Karpas-422 (cell line): ENCODE measurements at regions not wholly inside any gene's neighbourhood (a gene's known extent, or its start where the extent isn't known, plus 50 kb on each side); places are given as distances from the start of the nearest gene placed in this dataset.

Experiments used
- DNase-seq: peaks from one replicate; pipeline ENCODE4 v3.0.0-alpha.2; 2015
- H2AFZ ChIP-seq: fragments of 200-600 bp; sonication (generic); 2 replicates; pipeline ENCODE4 v1.6.1; 2014; ENCODE audit warnings: antibody characterized with exemption, low read length, mixed read lengths
- H3K27ac ChIP-seq: fragments of 200-600 bp; sonication (generic); 2 replicates; pipeline ENCODE4 v1.5.1; 2014; ENCODE audit warnings: mild to moderate bottlenecking, low read length, moderate library complexity
- H3K27me3 ChIP-seq: fragments of 200-600 bp; sonication (generic); 2 replicates; pipeline ENCODE4 v1.6.1; 2014; ENCODE audit warnings: low read length, mixed read lengths
- H3K36me3 ChIP-seq: fragments of 200-600 bp; sonication (generic); 2 replicates; pipeline ENCODE4 v1.6.1; 2014; ENCODE audit warnings: low read length, mixed read lengths; ENCODE audit not compliant: insufficient read depth
- H3K4me1 ChIP-seq: fragments of 200-600 bp; sonication (generic); 2 replicates; pipeline ENCODE4 v1.6.1; 2014; ENCODE audit warnings: mild to moderate bottlenecking, low read length, mixed read lengths
- H3K4me2 ChIP-seq: fragments of 200-600 bp; sonication (generic); 2 replicates; pipeline ENCODE4 v1.6.1; 2014; ENCODE audit warnings: low read length, low read depth, mild to moderate bottlenecking; ENCODE audit not compliant: poor library complexity, severe bottlenecking
- H3K4me3 ChIP-seq: fragments of 200-600 bp; sonication (generic); 2 replicates; pipeline ENCODE4 v1.5.1; 2014; ENCODE audit warnings: mild to moderate bottlenecking, antibody characterized with exemption, low read length, mixed read lengths
- H3K79me2 ChIP-seq: fragments of 200-600 bp; sonication (generic); 2 replicates; pipeline ENCODE4 v1.6.1; 2014; ENCODE audit warnings: mild to moderate bottlenecking, low read length, mixed read lengths
- H3K9ac ChIP-seq: fragments of 200-600 bp; sonication (generic); 2 replicates; pipeline ENCODE4 v1.6.0; 2014; ENCODE audit warnings: low read length
- H3K9me2 ChIP-seq: fragments of 200-600 bp; sonication (generic), shearing (Covaris generic); replicated peaks from 2 replicates; pipeline ENCODE4 v1.6.0; 2014; ENCODE audit warnings: mild to moderate bottlenecking, low read length, moderate library complexity; ENCODE audit not compliant: insufficient read depth
- H3K9me3 ChIP-seq: fragments of 300-700, 200-600 bp; sonication (generic); 2 replicates; pipeline ENCODE4 v1.6.1; 2014; ENCODE audit warnings: low read length, mixed read lengths
- H4K20me1 ChIP-seq: fragments of 200-600 bp; sonication (generic); 2 replicates; pipeline ENCODE4 v1.6.1; 2014; ENCODE audit warnings: mild to moderate bottlenecking, antibody characterized with exemption, low read length, low read depth; ENCODE audit not compliant: insufficient read depth

DNA sequence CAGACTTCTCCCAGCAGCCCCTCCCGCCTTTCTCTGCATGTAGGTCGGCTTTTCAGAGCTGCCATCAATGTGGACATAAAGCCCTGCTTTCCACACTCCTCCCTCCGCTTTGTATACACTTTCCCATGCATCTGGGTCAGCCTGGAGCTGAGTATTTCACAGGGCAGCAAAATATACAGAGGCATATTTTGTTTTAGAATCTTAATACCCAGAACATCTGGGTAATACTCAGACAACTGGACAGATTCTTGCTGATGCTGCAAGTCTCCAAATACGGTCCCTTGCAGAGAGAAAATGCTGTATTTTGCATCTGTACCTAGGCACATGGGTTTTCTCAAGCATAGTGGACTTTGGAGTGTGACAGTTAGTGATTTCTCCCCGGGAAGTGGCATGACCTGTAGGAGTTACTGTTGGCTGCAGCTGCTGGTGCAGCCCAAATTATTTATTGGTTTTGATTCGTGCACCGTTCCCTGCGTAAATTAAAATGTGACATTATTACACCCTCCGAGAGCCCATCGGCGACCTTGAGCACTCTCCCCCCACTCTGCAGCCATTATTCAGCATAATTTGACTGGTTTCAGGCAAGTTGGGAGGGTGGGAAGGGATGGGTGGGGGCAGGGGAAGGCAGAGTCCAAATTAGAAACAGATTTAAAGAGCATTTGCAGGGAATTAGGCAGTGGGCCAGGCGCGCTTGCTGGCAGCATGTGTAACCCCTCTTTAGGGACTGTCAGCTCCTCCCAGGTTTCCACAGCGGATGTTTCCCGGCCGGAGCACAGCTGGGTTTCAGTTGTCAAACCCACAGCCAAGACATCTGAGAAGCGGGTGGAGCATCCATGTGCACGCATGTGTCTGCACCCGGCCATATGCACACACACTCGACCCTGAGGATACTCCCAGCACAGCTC lies 100.8 kb downstream of the CPN2 start:
- no peak for DNase-seq
- H3K27ac ChIP-seq, result no peak overlapping the region
- no peak overlapping the region for H3K4me2 ChIP-seq
- no peaks in the 10 kb centered on the region for H3K36me3 ChIP-seq
- H3K79me2 ChIP-seq, result no peaks in the 10 kb centered on the region
- no peak overlapping the region for H3K4me3 ChIP-seq
- H3K4me1 ChIP-seq, result peaks cover 8% of the 10 kb centered on the region
- H3K27me3 ChIP-seq, result no peaks in the 10 kb centered on the region
- H2AFZ ChIP-seq, result no peak overlapping the region
- H3K9me2 ChIP-seq, result no peaks in the 10 kb centered on the region
- H3K9me3 ChIP-seq, result no peaks in the 10 kb centered on the region
- no peaks in the 10 kb centered on the region for H4K20me1 ChIP-seq
- no peak overlapping the region for H3K9ac ChIP-seq

DNA sequence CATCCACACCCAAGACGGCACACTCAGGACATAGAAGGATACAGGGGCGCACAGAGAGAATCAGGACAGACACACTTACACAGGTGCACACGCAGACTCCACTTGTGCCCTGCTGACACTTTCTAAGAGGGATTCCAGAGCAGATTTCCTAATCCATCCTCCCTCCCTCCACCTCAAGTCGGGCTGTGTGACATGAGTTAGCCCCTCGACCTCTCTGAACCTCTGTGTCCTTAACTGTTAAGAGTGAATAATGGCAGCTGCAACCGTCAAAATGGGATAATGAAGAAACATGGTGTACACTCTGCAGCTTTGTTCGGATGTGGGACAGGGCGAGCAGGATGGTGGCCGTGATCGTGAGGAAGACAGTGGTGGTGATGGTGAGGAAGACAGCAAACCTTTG lies 100.1 kb downstream of the CPN2 start:
- no peak overlapping the region for H3K4me2 ChIP-seq
- H3K27me3 ChIP-seq, result no peaks in the 10 kb centered on the region
- no peaks in the 10 kb centered on the region for H4K20me1 ChIP-seq
- H3K36me3 ChIP-seq, result no peaks in the 10 kb centered on the region
- H2AFZ ChIP-seq, result no peak overlapping the region
- H3K4me3 ChIP-seq, result no peak overlapping the region
- DNase-seq, result no peak
- H3K79me2 ChIP-seq, result no peaks in the 10 kb centered on the region
- no peak overlapping the region for H3K9ac ChIP-seq
- H3K9me2 ChIP-seq, result no peaks in the 10 kb centered on the region
- H3K27ac ChIP-seq, result no peak overlapping the region
- H3K4me1 ChIP-seq, result peaks cover 8% of the 10 kb centered on the region
- H3K9me3 ChIP-seq, result no peaks in the 10 kb centered on the region

DNA sequence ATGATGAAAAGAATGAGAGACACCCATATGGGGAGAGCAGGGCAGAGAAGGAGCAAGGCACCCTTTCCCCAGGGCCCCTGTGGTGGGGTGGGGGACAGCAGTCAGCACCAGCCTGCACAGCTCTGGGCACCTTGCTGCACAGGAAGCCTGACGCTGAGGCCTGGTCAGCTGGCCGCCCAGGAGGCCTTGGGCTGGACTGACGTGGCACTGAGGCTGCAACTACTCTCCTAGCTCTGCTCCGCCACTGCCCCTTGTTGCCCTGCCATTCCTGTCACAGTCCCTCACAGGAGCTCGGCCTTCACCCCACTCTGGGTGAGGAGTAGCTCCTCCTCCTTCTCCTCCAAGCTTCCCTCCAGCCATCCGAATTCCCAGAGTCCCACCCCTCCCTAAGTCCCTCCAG lies 99.7 kb downstream of the CPN2 start:
- DNase-seq, result no peak

DNA sequence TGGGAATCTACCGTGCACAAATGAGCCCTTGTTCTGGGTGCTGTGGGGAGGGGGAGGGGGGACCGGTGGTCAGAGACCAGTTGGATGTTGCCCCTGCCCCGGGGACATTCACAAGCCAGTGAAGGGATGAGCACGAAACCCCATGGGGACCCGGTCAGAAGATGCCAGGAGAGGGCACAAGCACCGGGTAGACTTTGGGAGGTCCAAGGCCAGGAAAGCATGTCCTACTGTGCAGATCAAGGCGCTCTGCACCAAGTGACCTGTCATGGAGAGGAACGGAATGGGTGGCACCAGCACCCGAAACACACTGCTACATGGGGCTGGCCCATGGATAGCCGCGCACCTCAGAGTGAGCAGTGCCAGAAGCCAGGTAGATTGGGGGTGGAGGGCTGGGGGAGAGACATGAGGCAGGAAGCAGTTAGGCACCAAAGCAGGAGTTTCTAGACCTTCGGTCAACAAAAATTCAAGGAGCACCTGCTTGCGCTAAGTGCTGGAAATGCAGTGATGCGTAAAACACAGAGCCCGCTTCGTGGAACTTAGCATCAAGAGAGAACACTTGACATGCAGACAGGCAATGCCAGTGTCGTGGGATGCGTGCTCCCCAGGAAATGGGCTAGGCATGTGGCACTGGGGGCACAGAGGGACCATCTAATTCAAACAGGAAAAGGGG lies 99.1 kb downstream of the CPN2 start:
- no peaks in the 10 kb centered on the region for H4K20me1 ChIP-seq
- H3K9me3 ChIP-seq, result no peaks in the 10 kb centered on the region
- no peak overlapping the region for H3K4me2 ChIP-seq
- no peak overlapping the region for H3K27ac ChIP-seq
- no peaks in the 10 kb centered on the region for H3K27me3 ChIP-seq
- no peaks in the 10 kb centered on the region for H3K79me2 ChIP-seq
- H3K4me3 ChIP-seq, result no peak overlapping the region
- no peak for DNase-seq
- no peak overlapping the region for H2AFZ ChIP-seq
- H3K9me2 ChIP-seq, result no peaks in the 10 kb centered on the region
- H3K36me3 ChIP-seq, result no peaks in the 10 kb centered on the region
- no peak overlapping the region for H3K9ac ChIP-seq
- H3K4me1 ChIP-seq, result peaks cover 8% of the 10 kb centered on the region

More for the DNA sequence above, 99.7 kb downstream of the CPN2 start:
- Histone ChIP-seq H3K4me1 (peaks cover 8% of the 10 kb centered on the region), H3K9ac (no peak overlapping the region), H3K27ac (no peak overlapping the region), H2AFZ (no peak overlapping the region), H3K4me3 (no peak overlapping the region), H3K9me3 (no peaks in the 10 kb centered on the region), H3K4me2 (no peak overlapping the region), H3K36me3 (no peaks in the 10 kb centered on the region), H4K20me1 (no peaks in the 10 kb centered on the region), H3K9me2 (no peaks in the 10 kb centered on the region), H3K27me3 (no peaks in the 10 kb centered on the region), H3K79me2 (no peaks in the 10 kb centered on the region)

DNA sequence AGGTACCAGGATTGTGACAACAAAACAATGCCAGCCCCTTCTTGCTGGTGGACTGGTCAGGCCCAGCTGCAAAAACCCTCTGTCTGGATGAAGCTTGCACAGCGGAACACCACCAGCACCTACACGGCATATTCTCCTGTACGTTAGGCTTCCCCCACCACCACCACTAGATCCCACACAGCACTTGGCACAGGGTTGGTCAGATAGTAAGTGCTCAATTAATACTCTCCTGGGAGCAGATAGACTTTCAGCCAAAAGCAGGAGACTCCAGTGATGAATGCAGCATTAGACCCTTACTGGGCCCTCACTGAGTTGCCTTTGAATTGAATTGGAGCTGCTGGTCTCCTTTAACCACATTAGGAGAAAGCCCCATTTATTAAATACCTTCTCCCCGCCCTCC lies 97.9 kb downstream of the CPN2 start:
- Histone ChIP-seq H3K4me1 (peaks cover under 1% of the 10 kb centered on the region), H3K4me3 (no peak overlapping the region), H3K27me3 (no peaks in the 10 kb centered on the region; the same call in 1 of the 2 replicates), H4K20me1 (no peaks in the 10 kb centered on the region), H3K27ac (no peak overlapping the region), H3K4me2 (no peak overlapping the region), H2AFZ (no peak overlapping the region), H3K9ac (no peak overlapping the region), H3K9me2 (no peaks in the 10 kb centered on the region), H3K36me3 (no peaks in the 10 kb centered on the region), H3K79me2 (no peaks in the 10 kb centered on the region), H3K9me3 (peaks cover under 1% of the 10 kb centered on the region)
- no peak for DNase-seq

DNA sequence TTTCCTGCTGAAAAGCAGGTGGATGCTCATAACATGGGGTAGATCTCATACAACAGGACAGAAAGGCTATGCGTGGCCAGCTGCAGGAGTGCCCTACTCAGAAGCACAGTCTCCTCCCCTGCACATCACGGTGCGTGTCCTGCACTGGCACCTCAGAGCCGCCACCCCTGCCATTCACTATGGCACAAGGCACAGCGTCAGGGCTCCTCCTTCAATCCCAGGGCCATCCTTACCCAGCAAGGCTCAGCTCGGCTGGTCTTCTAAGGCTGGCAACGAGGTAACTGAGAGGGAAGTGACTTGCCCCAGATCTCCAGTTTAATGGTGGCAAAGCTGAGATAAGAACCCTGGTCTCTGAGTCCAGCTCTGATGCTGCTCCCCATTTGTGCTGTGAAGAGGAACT lies 97.1 kb downstream of the CPN2 start:
- H3K9me3 ChIP-seq, result peaks cover 3% of the 10 kb centered on the region
- no peak overlapping the region for H3K4me2 ChIP-seq
- H4K20me1 ChIP-seq, result no peaks in the 10 kb centered on the region
- no peak overlapping the region for H2AFZ ChIP-seq
- no peak overlapping the region for H3K4me3 ChIP-seq
- no peaks in the 10 kb centered on the region; the same call in 1 of the 2 replicates for H3K27me3 ChIP-seq
- H3K9ac ChIP-seq, result no peak overlapping the region
- no peaks in the 10 kb centered on the region for H3K79me2 ChIP-seq
- no peaks in the 10 kb centered on the region for H3K36me3 ChIP-seq
- no peak overlapping the region for H3K27ac ChIP-seq
- DNase-seq, result no peak
- H3K4me1 ChIP-seq, result no peaks in the 10 kb centered on the region
- H3K9me2 ChIP-seq, result no peaks in the 10 kb centered on the region

DNA sequence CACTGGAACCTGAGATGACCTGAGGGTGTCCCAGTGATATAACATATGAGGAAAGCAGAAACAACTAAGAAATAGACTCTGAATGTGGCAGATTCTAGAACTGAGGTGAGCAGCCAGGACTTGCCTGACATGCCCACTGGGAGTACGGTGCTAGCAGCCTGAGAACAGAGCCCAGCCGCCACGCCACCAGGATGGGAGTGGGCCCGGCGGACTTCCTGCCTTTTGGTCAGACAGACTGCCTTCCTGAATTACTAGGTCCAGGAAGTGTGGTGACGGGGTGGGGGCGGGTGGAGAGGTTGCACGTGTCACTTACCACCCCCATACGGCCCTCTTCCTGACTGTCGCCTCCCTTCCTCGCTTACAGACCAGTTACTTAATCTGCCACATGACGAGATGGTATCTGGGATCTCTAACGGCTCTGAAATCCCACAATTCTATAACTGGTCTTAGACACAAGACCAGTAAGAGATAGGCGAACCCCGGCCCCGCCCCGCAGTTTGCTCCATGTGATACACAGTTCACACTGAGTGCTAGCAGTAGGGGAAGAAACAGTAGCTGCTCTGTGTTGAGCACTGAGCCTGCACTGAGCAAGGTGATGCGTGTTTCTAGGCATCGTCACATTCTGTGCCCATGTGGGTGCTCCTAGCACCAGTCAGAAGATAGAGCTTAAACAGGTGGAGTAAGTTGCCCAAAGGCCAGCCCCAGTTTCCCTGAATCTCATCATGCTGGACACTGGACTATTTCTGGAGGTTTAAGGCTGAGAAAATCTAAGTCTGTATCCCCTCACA lies 95.7 kb downstream of the CPN2 start:
- no peaks in the 10 kb centered on the region for H3K79me2 ChIP-seq
- no peak overlapping the region for H3K4me3 ChIP-seq
- no peaks in the 10 kb centered on the region for H3K36me3 ChIP-seq
- peaks cover 3% of the 10 kb centered on the region for H3K9me3 ChIP-seq
- no peak for DNase-seq
- no peak overlapping the region for H2AFZ ChIP-seq
- no peaks in the 10 kb centered on the region; the same call in 1 of the 2 replicates for H3K27me3 ChIP-seq
- no peak overlapping the region for H3K4me2 ChIP-seq
- H3K9me2 ChIP-seq, result no peaks in the 10 kb centered on the region
- H3K9ac ChIP-seq, result no peak overlapping the region
- H3K4me1 ChIP-seq, result no peaks in the 10 kb centered on the region
- H4K20me1 ChIP-seq, result no peaks in the 10 kb centered on the region
- H3K27ac ChIP-seq, result no peak overlapping the region
